Stimulated activated CD8-positive, alpha-beta memory T cell treated with anti-CD3 and anti-CD28 coated beads, Interleukin-2, amount 100 ng/mL, for 48 hours (primary cell): ENCODE measurements at regions not wholly inside any gene's neighbourhood (a gene's known extent, or its start where the extent isn't known, plus 50 kb on each side); places are given as distances from the start of the nearest gene placed in this dataset.
A peak's percentile ranks its signal among the peaks of the same experiment; 100 is the strongest.
"Not testable (repeated sequence)": the region's sequence is repeated elsewhere in the genome, so short reads cannot be mapped to it uniquely, and the experiment has no call there.

Source experiments
- DNase-seq, 2 donors: peaks; one replicate each; pipeline ENCODE4 v3.0.0-alpha.2; 2020; ENCODE audit warnings: low read depth in 2 of 2

- no peak for DNase-seq
These were observed 69.5 kb upstream of the HAND1 start for GRCh38 chr5:154547551-154547950.

GRCh38 chr5:154546719-154547118 lies 68.7 kb upstream of the HAND1 start:
- no peak for DNase-seq

GRCh38 chr5:154544646-154545045 lies 66.6 kb upstream of the HAND1 start:
- no peak for DNase-seq

- DNase-seq = no peak
These were observed 65.4 kb upstream of the HAND1 start for GRCh38 chr5:154543380-154543779.

GRCh38 chr5:154542581-154542980 lies 64.6 kb upstream of the HAND1 start:
- no peak for DNase-seq

GRCh38 chr5:154542000-154542399 lies 64.0 kb upstream of the HAND1 start:
- DNase-seq = no peak

- peak in 1 of 2 donors; percentile 7 for DNase-seq
These were observed 63.5 kb upstream of the HAND1 start for GRCh38 chr5:154541553-154541952.

GRCh38 chr5:154540600-154540999 lies 62.6 kb upstream of the HAND1 start:
- no peak for DNase-seq

GRCh38 chr5:154538492-154538891 lies 60.5 kb upstream of the HAND1 start:
- DNase-seq = no peak

- not testable (repeated sequence) for DNase-seq
These were observed 58.4 kb upstream of the HAND1 start for GRCh38 chr5:154536439-154536838.

GRCh38 chr5:154535535-154535934 lies 57.5 kb upstream of the HAND1 start:
- DNase-seq = no peak

GRCh38 chr5:154534457-154535050 lies 56.5 kb upstream of the HAND1 start:
- no peak for DNase-seq

- no peak for DNase-seq
These were observed 51.3 kb upstream of the HAND1 start for GRCh38 chr5:154529282-154529681.

- no peak for DNase-seq
These were observed 50.1 kb upstream of the HAND1 start for GRCh38 chr5:154528005-154528594.
